Panc1 (cell line): ENCODE measurements at regions not wholly inside any gene's neighbourhood (a gene's known extent, or its start where the extent isn't known, plus 50 kb on each side); places are given as distances from the start of the nearest gene placed in this dataset.

Source experiments
- ATAC-seq: fragments of 200-7000 bp; cut with Tn5 transposase; 2 replicates; pipeline ENCODE4 v1.9.1; 2020; ENCODE audit warnings: mild to moderate bottlenecking, moderate library complexity
- BruUV-seq: library from RNA; stranded (reverse); fragments of 400-500 nt; replicated peaks from 2 replicates; lab custom pipeline; 2021; lab: Mats Ljungman, UMichigan
- CTCF ChIA-PET: fragments of 300-600 bp; sonication (Branson Sonifier 250); formaldehyde crosslinking; loops from one replicate; lab custom pipeline; 2022; ENCODE audit warnings: antibody characterized with exemption; lab: Charles Lee
- POLR2A ChIA-PET: fragments of 300-600 bp; sonication (Branson Sonifier 250); formaldehyde crosslinking; loops from one replicate; lab custom pipeline; 2022; ENCODE audit warnings: antibody characterized with exemption; lab: Charles Lee
- DNase-seq: peaks from one replicate; pipeline ENCODE4 v3.0.0-alpha.2; 2010; ENCODE audit warnings: low read depth, low spot score
- H3K27ac ChIP-seq: 2 replicates; pipeline ENCODE4 v1.5.1; 2011; ENCODE audit warnings: mild to moderate bottlenecking, low read length, inconsistent platforms
- H3K27me3 ChIP-seq: fragments of 200-500 bp; sonication (Bioruptor generic); 2 replicates; pipeline ENCODE4 v1.6.0; 2014; ENCODE audit warnings: low read length, inconsistent platforms; ENCODE audit not compliant: control insufficient read depth, insufficient read depth
- H3K36me3 ChIP-seq: fragments of 200-500 bp; sonication (Bioruptor generic); 2 replicates; pipeline ENCODE4 v1.5.1; 2014; ENCODE audit warnings: inconsistent platforms, mild to moderate bottlenecking, low read length, moderate library complexity; ENCODE audit not compliant: control insufficient read depth, insufficient read depth
- H3K4me1 ChIP-seq: 2 replicates; pipeline ENCODE4 v1.5.1; 2011; ENCODE audit warnings: inconsistent platforms, mild to moderate bottlenecking, low read length, moderate library complexity; ENCODE audit not compliant: control insufficient read depth, insufficient read depth
- H3K4me3 ChIP-seq, 2 experiments: 2 replicates each; pipeline ENCODE4 v1.5.1; 2011 to 2012; ENCODE audit warnings: low read depth in 2 of 2, low read length in 2 of 2, mild to moderate bottlenecking in 2 of 2, inconsistent platforms in 1 of 2, moderate library complexity in 1 of 2
- H3K9me3 ChIP-seq: fragments of 200-500 bp; sonication (Bioruptor generic); 2 replicates; pipeline ENCODE4 v1.5.1; 2014; ENCODE audit warnings: low read depth, mild to moderate bottlenecking, inconsistent platforms, low read length, moderate library complexity; ENCODE audit not compliant: control insufficient read depth, insufficient read depth
- CTCF ChIP-seq: fragments of 450-650 bp; IDR thresholded peaks from 2 replicates; pipeline ENCODE4 v1.5.1; 2017; ENCODE audit warnings: mild to moderate bottlenecking
- POLR2AphosphoS5 ChIP-seq: IDR thresholded peaks from 2 replicates; pipeline ENCODE4 v1.6.1; 2012; ENCODE audit warnings: mild to moderate bottlenecking, low read depth, low read length, moderate library complexity
- SIN3A ChIP-seq: IDR thresholded peaks from 2 replicates; pipeline ENCODE4 v1.6.1; 2012; ENCODE audit warnings: low read depth, mild to moderate bottlenecking, low read length, moderate library complexity, borderline replicate concordance; ENCODE audit not compliant: insufficient read depth
- TCF7L2 ChIP-seq: IDR thresholded peaks from 2 replicates; pipeline ENCODE4 v1.6.1; 2011; ENCODE audit warnings: mild to moderate bottlenecking, low read depth, low read length, inconsistent platforms
- in situ Hi-C: cut with HindIII; loops from 2 replicates; pipeline ENCODE4 v1.10.0; 2016; ENCODE audit warnings: low sequenced_read_pairs, low pct_unique_long_range_greater_than_20kb
- intact Hi-C: fragments of 100-400 bp; cut with micrococcal nuclease; formaldehyde crosslinking; loops from one replicate; pipeline ENCODE4 v1.10.0; 2022; ENCODE audit not compliant: unreplicated experiment
- TF ChIP-seq, protein P1 (sequence below), 2 experiments: IDR thresholded peaks; 2 replicates each; pipeline ENCODE4 v1.6.1; 2011 to 2012; ENCODE audit warnings: low read depth in 2 of 2, control low read depth in 1 of 2, low read length in 1 of 2, mild to moderate bottlenecking in 1 of 2, moderate library complexity in 1 of 2; ENCODE audit not compliant: insufficient read depth in 1 of 2

DNA sequence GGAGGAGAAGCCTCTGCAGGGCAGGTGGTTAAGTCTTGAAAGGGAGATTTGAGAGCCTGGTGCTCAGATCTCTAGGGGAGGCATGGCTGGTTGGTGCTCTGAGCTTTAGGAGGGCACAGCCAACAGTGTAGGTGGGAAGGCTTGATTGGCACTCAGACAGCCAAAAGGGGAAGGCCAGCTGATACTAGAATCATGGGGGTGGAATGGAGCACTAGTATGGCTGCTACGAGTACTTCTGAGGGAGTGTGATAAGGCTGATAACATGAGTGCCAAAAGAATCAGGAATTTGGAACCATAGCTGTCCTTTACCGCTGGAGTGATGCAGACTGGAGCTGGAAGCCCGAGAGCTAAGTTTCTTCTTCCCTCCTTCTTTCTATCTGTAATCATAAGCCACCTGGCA, 184.6 kb upstream of the TBC1D5 start:
- in situ Hi-C loops: no loop called here
- BruUV-seq: no TSS peak

DNA sequence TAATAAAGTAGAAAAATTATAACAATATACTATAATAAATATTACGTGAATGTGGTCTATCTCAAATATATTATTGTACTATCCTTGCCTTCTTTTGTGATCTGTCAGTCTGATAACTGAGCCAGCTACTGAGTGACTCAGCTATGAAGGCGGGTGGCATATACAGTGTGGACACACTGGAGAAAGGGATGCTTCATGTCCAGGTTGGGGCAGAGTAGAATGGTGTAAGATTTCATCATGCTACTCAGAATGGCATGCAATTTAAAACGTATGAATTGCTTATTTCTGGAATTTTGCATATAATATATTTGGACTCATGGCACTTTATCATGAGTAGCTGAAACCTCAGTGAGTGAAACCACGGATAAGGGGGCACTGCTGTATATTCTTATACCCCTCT, 172.9 kb upstream of the TBC1D5 start:
- ChIA-PET CTCF (no interaction called here), POLR2A (no interaction called here)
- DNase-seq: no peak

More for the DNA sequence above, 184.6 kb upstream of the TBC1D5 start:
- intact Hi-C loops: no loop called here
- TF ChIP-seq CTCF (no peak), POLR2AphosphoS5 (no peak), SIN3A (no peak), TCF7L2 (no peak)
- TF ChIP-seq, protein P1, sequence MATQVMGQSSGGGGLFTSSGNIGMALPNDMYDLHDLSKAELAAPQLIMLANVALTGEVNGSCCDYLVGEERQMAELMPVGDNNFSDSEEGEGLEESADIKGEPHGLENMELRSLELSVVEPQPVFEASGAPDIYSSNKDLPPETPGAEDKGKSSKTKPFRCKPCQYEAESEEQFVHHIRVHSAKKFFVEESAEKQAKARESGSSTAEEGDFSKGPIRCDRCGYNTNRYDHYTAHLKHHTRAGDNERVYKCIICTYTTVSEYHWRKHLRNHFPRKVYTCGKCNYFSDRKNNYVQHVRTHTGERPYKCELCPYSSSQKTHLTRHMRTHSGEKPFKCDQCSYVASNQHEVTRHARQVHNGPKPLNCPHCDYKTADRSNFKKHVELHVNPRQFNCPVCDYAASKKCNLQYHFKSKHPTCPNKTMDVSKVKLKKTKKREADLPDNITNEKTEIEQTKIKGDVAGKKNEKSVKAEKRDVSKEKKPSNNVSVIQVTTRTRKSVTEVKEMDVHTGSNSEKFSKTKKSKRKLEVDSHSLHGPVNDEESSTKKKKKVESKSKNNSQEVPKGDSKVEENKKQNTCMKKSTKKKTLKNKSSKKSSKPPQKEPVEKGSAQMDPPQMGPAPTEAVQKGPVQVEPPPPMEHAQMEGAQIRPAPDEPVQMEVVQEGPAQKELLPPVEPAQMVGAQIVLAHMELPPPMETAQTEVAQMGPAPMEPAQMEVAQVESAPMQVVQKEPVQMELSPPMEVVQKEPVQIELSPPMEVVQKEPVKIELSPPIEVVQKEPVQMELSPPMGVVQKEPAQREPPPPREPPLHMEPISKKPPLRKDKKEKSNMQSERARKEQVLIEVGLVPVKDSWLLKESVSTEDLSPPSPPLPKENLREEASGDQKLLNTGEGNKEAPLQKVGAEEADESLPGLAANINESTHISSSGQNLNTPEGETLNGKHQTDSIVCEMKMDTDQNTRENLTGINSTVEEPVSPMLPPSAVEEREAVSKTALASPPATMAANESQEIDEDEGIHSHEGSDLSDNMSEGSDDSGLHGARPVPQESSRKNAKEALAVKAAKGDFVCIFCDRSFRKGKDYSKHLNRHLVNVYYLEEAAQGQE (IDR thresholded peaks at IDR 0.05; ENCODE audit: insufficient read depth in 1 of 2, low read depth in 2 of 2, low read length in 1 of 2): no peak
- Histone ChIP-seq H3K9me3 (no peaks in the 10 kb centered on the region), H3K27ac (no peak overlapping the region), H3K27me3 (no peaks in the 10 kb centered on the region), H3K4me1 (no peaks in the 10 kb centered on the region), H3K36me3 (no peaks in the 10 kb centered on the region), H3K4me3 (no peak overlapping the region)
- ChIA-PET CTCF (no interaction called here), POLR2A (no interaction called here)
- ATAC-seq: no peak
- DNase-seq: no peak

More for the DNA sequence above, 172.9 kb upstream of the TBC1D5 start:
- Histone ChIP-seq H3K4me1 (no peaks in the 10 kb centered on the region), H3K36me3 (no peaks in the 10 kb centered on the region), H3K4me3 (no peak overlapping the region), H3K9me3 (no peaks in the 10 kb centered on the region), H3K27ac (no peak overlapping the region), H3K27me3 (no peaks in the 10 kb centered on the region; the same call in 1 of the 2 replicates)
- TF ChIP-seq CTCF (no peak), TCF7L2 (no peak), POLR2AphosphoS5 (no peak), SIN3A (no peak)
- TF ChIP-seq, protein P1 (IDR thresholded peaks at IDR 0.05; ENCODE audit: insufficient read depth in 1 of 2, low read depth in 2 of 2, low read length in 1 of 2): no peak
- ATAC-seq: no peak
- no TSS peak for BruUV-seq
- in situ Hi-C loops: no loop called here
- intact Hi-C loops: no loop called here
